Skeletal muscle tissue (tissue), 3 donors: ENCODE measurements at regions not wholly inside any gene's neighbourhood (a gene's known extent, or its start where the extent isn't known, plus 50 kb on each side); places are given as distances from the start of the nearest gene placed in this dataset.
"Not testable (repeated sequence)": the region's sequence is repeated elsewhere in the genome, so short reads cannot be mapped to it uniquely, and the experiment has no call there.

Experiments used
- H3K27ac ChIP-seq: one replicate; pipeline ENCODE4 v1.7.0; 2013; ENCODE audit warnings: mild to moderate bottlenecking, low read depth, low read length, inconsistent platforms
- H3K27me3 ChIP-seq, 3 donors: one replicate each; pipeline ENCODE4 v1.7.0; 2013; ENCODE audit warnings: low read length in 3 of 3; ENCODE audit not compliant: control insufficient read depth in 3 of 3, insufficient read depth in 3 of 3
- H3K36me3 ChIP-seq, 3 donors: one replicate each; pipeline ENCODE4 v1.7.0; 2013; ENCODE audit warnings: low read length in 3 of 3; ENCODE audit not compliant: control insufficient read depth in 3 of 3, insufficient read depth in 3 of 3
- H3K4me1 ChIP-seq, 3 donors: one replicate each; pipeline ENCODE4 v1.7.0; 2013; ENCODE audit warnings: low read length in 3 of 3, mild to moderate bottlenecking in 3 of 3; ENCODE audit not compliant: control insufficient read depth in 3 of 3, insufficient read depth in 3 of 3
- H3K4me3 ChIP-seq, 3 donors: one replicate each; pipeline ENCODE4 v1.7.0; 2013; ENCODE audit warnings: low read length in 3 of 3
- H3K9ac ChIP-seq, 3 donors: one replicate each; pipeline ENCODE4 v1.7.0; 2013; ENCODE audit warnings: low read length in 3 of 3, mild to moderate bottlenecking in 3 of 3, moderate library complexity in 2 of 3, low read depth in 1 of 3
- H3K9me3 ChIP-seq, 3 donors: one replicate each; pipeline ENCODE4 v1.7.0; 2013; ENCODE audit warnings: low read length in 3 of 3; ENCODE audit not compliant: control insufficient read depth in 3 of 3
- donor health status: Osteomylitis.

GRCh38 chr2:19635951-19636510 is 265.8 kb downstream of the TTC32 start:
- Histone ChIP-seq H3K27ac (no peak overlapping the region), H3K36me3 (no peaks in the 10 kb centered on the region), H3K27me3 (no peaks in the 10 kb centered on the region), H3K9ac (no peak overlapping the region), H3K4me3 (no peak overlapping the region), H3K4me1 (peaks cover 0 to 5% (median 0%) of the 10 kb centered on the region in 3 donors), H3K9me3 (no peaks in the 10 kb centered on the region)

GRCh38 chr2:19632403-19632991 is 269.3 kb downstream of the TTC32 start:
- Histone ChIP-seq H3K9ac (no peak overlapping the region), H3K9me3 (no peaks in the 10 kb centered on the region), H3K4me1 (peaks cover 0 to 5% (median 0%) of the 10 kb centered on the region in 3 donors), H3K36me3 (no peaks in the 10 kb centered on the region), H3K27me3 (no peaks in the 10 kb centered on the region), H3K4me3 (no peak overlapping the region), H3K27ac (no peak overlapping the region)

GRCh38 chr2:19631871-19632270 is 269.9 kb downstream of the TTC32 start:
- H3K27ac ChIP-seq, result no peak overlapping the region
- no peaks in the 10 kb centered on the region for H3K9me3 ChIP-seq
- no peak overlapping the region for H3K4me3 ChIP-seq
- H3K36me3 ChIP-seq, result no peaks in the 10 kb centered on the region
- H3K9ac ChIP-seq, result no peak overlapping the region
- no peaks in the 10 kb centered on the region for H3K27me3 ChIP-seq
- peaks cover 0 to 5% (median 0%) of the 10 kb centered on the region in 3 donors for H3K4me1 ChIP-seq

GRCh38 chr2:19630921-19631320 is 270.9 kb downstream of the TTC32 start:
- H3K27me3 ChIP-seq, result no peaks in the 10 kb centered on the region
- no peaks in the 10 kb centered on the region for H3K9me3 ChIP-seq
- no peaks in the 10 kb centered on the region for H3K36me3 ChIP-seq
- H3K4me3 ChIP-seq, result no peak overlapping the region
- H3K9ac ChIP-seq, result no peak overlapping the region
- no peak overlapping the region for H3K27ac ChIP-seq
- H3K4me1 ChIP-seq, result peaks cover 0 to 5% (median 0%) of the 10 kb centered on the region in 3 donors

GRCh38 chr2:19627359-19627758 is 268.9 kb upstream of the OSR1 start:
- Histone ChIP-seq H3K4me3 (no peak overlapping the region), H3K9ac (no peak overlapping the region), H3K4me1 (peaks cover 0 to 3% (median 0%) of the 10 kb centered on the region in 3 donors), H3K27ac (no peak overlapping the region), H3K27me3 (no peaks in the 10 kb centered on the region), H3K36me3 (no peaks in the 10 kb centered on the region), H3K9me3 (no peaks in the 10 kb centered on the region)

- no peaks in the 10 kb centered on the region for H3K27me3 ChIP-seq
- no peak overlapping the region for H3K27ac ChIP-seq
- no peak overlapping the region for H3K4me3 ChIP-seq
- no peaks in the 10 kb centered on the region for H3K9me3 ChIP-seq
- no peaks in the 10 kb centered on the region for H3K4me1 ChIP-seq
- no peak overlapping the region for H3K9ac ChIP-seq
- H3K36me3 ChIP-seq, result no peaks in the 10 kb centered on the region
These were observed 265.1 kb upstream of the OSR1 start for GRCh38 chr2:19623488-19623887.

GRCh38 chr2:19617257-19617848 is 258.9 kb upstream of the OSR1 start:
- no peaks in the 10 kb centered on the region for H3K9me3 ChIP-seq
- no peak overlapping the region for H3K27ac ChIP-seq
- no peak overlapping the region for H3K4me3 ChIP-seq

GRCh38 chr2:19615402-19615801 is 257.0 kb upstream of the OSR1 start:
- H3K27ac ChIP-seq, H3K9ac ChIP-seq, H3K4me1 ChIP-seq, H3K36me3 ChIP-seq, H3K27me3 ChIP-seq, H3K4me3 ChIP-seq, H3K9me3 ChIP-seq: not testable (repeated sequence)

More at GRCh38 chr2:19617257-19617848, 258.9 kb upstream of the OSR1 start:
- Histone ChIP-seq H3K27me3 (no peaks in the 10 kb centered on the region), H3K4me1 (no peaks in the 10 kb centered on the region), H3K9ac (no peak overlapping the region), H3K36me3 (no peaks in the 10 kb centered on the region)

GRCh38 chr2:19614066-19614465 is 255.6 kb upstream of the OSR1 start:
- no peaks in the 10 kb centered on the region for H3K4me1 ChIP-seq
- H3K27ac ChIP-seq, result no peak overlapping the region
- H3K9ac ChIP-seq, result no peak overlapping the region
- no peak overlapping the region for H3K4me3 ChIP-seq
- H3K9me3 ChIP-seq, result no peaks in the 10 kb centered on the region
- H3K27me3 ChIP-seq, result no peaks in the 10 kb centered on the region
- H3K36me3 ChIP-seq, result no peaks in the 10 kb centered on the region

GRCh38 chr2:19611491-19612332 is 253.3 kb upstream of the OSR1 start:
- Histone ChIP-seq H3K36me3 (no peaks in the 10 kb centered on the region), H3K4me3 (no peak overlapping the region), H3K4me1 (peaks cover 0 to 5% (median 0%) of the 10 kb centered on the region in 3 donors), H3K27me3 (no peaks in the 10 kb centered on the region), H3K27ac (no peak overlapping the region), H3K9me3 (no peaks in the 10 kb centered on the region), H3K9ac (no peak overlapping the region)
